IPS-NIHi7 (cell line): ENCODE measurements at regions not wholly inside any gene's neighbourhood (a gene's known extent, or its start where the extent isn't known, plus 50 kb on each side); places are given as distances from the start of the nearest gene placed in this dataset.
"Not testable (repeated sequence)": the region's sequence is repeated elsewhere in the genome, so short reads cannot be mapped to it uniquely, and the experiment has no call there.

Source experiments
- DNase-seq: peaks from one replicate; pipeline ENCODE4 v3.0.0; 2012; ENCODE audit warnings: mixed read lengths; ENCODE audit errors: extremely low spot score

- DNase-seq = no peak
Observed at GRCh38 chr2:63695583-63695982, 106.8 kb downstream of the MDH1 start.

DNA sequence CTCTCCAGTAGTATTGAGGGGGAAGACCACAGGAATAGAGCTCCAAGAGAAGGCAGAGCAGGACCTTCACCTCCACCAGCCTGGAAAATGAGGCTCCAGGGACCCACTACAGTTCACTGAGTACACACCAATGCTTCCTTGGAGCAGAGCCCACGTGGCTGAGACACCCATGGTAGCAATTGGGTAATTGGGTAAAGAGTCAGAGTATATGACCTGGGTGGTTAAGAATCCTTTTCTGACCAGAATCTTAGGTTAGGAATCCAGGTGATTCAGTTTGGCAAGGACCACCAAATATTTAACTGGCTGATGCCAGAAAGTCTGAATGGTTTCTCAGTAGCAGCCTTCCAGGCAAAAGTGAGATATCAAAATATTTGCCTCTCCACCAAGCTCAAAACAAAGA lies 107.7 kb downstream of the MDH1 start:
- no peak for DNase-seq

DNA sequence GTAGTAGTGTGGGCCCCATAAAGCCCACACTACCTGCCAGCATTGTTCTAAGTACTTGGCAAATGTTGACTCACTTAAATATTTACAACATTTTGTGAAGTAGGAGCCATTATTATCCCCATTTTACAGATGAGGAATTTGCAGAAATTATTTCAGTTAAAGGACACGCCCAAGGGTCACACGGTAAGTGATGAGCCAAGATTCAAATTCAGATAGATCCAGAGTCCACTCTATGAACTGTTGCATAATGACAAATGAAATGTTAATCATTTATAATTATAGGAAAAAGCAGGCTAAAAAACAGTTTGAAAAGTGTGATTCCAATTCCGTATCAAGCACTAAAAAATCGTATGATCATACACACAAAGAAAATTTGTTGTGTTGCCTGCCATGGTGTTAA lies 108.4 kb downstream of the MDH1 start:
- no peak for DNase-seq

GRCh38 chr2:63698786-63699548 lies 110.2 kb downstream of the MDH1 start:
- peak; percentile 78 for DNase-seq

GRCh38 chr2:63699549-63699839 lies 110.7 kb downstream of the MDH1 start:
- no peak for DNase-seq

GRCh38 chr2:63700271-63700670 lies 111.5 kb downstream of the MDH1 start:
- no peak for DNase-seq

GRCh38 chr2:63701406-63701805 lies 112.6 kb downstream of the MDH1 start:
- no peak for DNase-seq

DNA sequence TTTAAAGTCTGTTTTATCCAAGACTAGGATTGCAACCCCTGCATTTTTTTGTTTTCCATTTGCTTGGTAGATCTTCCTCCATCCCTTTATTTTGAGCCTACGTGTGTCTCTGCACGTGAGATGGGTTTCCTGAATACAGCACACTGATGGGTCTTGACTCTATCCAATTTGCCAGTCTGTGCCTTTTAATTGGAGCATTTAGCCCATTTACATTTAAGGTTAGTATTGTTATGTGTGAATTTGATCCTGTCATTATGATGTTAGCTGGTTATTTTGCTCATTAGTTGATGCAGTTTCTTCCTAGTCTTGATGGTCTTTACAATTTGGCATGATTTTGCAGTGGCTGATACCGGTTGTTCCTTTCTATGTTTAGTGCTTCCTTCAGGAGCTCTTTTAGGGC lies 117.3 kb downstream of the MDH1 start:
- DNase-seq = not testable (repeated sequence)

DNA sequence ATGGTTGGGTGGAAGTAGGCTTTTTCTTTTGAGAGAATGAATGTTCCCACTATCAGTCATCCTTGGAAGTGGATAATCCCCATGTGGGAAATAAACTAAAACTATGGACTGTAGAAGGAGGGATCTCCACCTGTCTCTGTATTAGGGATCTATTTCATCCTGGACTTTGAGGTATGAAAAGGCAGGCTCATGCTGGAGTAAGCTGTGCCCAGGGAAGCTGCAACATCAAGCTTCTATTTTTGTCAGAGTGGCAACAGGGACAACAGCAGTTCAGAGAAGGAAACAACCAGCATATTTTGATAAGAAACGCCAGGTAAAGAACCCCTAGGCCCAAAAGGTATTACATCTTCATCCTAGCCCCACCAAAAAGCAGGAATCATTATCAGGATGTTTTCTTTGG lies 122.0 kb downstream of the MDH1 start:
- no peak for DNase-seq

DNA sequence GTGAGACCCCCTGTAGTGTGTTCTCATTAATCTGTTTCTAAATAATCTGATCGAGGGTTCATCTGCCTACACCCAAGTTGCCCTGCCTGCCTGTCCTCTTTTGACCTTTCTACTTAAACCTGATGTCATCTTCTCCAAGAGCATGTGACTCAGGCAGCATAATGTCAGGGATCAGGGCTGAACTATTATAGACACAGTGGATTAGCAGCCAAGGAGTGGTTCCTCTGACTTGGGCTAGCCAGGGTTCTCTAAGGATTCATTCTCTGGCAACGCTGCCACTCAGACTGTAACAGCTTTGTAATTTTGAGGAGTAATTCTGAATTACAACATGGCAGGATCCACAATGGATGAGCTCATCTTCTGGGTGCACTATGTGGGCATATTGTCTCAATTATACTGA lies 124.0 kb downstream of the MDH1 start:
- no peak for DNase-seq

DNA sequence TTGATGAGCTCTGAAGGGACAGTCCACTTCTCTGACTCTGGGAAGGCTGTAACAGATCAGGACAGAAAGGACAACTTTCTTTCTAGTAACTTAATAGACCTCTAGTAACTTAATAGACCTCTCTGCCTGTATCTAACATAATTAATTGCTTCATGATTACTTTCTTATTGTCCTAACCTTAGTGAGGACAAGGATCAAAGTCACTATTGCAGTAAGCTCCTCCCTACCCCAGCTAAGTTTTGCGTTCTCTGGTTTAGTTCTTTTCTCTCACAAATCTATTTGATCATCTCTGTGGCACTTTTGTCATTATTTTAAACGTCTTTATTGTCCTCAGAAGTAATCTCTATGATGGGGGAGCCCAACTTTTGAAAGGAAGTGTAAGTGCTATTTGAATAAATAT lies 125.5 kb upstream of the UGP2 start:
- no peak for DNase-seq

DNA sequence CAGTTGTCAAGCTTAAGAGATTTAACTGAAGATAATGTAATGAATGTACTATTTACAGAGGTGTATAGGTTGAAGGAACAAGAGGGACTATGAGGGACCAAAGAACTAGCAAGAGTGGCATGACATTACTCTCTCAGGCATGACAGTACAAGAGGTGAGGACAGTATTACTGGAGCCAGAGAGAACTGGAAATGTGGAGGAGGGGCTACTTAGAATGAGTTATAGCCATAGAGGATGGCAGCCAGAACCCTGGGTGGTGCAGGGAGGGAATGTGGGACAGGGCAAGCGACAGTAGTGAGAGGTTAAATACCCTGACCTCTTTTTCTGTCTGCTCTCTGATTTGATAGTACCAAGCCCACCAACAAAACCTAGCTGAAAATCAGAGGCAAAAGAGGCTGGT lies 122.6 kb upstream of the UGP2 start:
- no peak for DNase-seq

DNA sequence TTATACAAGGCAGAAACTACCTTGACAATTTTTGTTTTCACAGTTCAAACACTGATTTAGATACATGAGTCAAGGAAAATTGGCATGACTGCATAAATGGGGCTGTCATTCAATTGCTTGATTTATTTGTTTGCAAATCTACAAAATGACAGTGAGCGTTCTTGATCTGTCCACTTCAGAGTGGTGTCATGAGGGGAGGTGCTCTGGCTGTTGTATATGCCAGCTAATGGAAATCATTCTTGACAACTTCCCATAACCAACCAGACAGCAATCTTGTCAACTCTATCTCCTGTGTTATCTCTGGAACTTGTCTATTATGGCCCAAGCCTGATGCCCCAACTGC lies 120.6 kb upstream of the UGP2 start:
- no peak for DNase-seq

GRCh38 chr2:63722284-63722683 lies 119.4 kb upstream of the UGP2 start:
- DNase-seq = not testable (repeated sequence)

DNA sequence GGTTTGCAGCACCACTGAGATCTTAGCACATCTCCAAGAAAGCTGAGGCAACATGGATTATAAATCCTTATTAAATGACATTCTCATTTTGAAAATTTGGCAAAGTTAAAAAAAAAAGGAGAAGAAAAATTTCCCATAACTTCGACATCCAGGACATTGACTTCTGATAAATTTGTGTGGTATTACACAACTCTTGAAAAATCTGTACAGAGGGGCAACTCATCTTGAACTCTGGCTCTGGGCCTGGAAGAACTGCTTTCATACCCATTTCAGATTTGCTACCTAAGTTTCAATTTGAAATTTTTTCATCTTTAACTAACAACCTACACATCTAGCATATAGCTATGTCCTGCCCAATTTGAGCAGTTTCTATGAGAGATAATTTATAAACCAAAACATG lies 118.0 kb upstream of the UGP2 start:
- no peak for DNase-seq

GRCh38 chr2:63725212-63725611 lies 116.5 kb upstream of the UGP2 start:
- DNase-seq = not testable (repeated sequence)

DNA sequence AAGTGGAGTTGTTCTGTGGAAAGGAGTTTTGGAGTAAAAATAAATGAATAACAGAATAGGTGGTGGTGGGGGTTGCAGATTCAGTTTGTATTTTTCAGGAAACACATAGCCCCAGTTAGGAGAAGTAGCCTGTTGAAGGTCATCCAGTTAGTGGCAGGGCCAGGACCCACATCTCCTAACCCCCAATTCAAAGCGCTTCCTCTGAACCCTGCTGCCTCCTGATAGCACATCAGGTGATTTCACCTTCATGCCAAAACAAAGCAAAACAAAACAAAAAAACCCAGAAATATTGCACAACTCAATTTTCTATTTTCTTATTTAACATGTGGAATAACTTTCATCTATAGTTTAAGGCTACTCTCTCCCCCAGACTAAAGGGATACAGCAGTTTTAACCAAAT lies 112.3 kb upstream of the UGP2 start:
- no peak for DNase-seq

- no peak for DNase-seq
Observed at GRCh38 chr2:63729831-63730230, 111.9 kb upstream of the UGP2 start.

DNA sequence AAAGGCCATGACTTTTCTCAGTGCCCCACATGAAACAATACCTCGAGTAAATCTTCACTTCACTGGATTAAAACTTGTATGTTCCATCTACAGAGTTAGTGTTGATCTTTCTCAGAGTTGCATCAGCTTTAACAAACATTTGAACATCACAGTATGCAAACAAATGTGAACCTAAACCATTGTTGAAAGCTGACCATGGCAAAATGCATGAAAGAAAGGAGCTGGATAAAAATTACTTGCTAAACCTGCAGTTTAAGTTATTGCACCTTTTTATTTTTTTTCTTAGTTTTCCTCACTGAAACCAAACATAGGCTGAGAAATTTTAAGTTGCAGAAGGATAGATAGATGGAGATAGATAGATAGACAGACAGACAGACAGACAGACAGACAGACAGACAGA lies 107.2 kb upstream of the UGP2 start:
- DNase-seq = no peak

DNA sequence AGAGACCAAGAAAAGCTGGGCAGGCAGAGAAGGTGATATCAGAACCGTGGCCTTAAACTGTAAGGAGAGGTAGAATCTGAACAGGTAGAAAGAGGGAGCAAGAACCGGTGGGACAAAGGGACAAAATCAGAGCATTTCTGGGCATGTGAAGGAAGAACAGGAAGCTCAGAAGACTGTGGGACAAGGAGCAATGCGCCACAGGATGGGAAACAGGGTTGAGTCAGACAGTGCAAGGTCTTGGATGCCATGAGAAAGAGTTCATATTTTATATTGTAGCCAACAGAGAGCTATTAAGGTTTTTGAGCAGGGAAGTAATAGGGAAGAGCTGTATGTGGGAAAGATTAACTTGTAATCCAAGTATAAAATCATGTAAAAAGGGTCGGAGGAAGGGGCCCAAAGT lies 106.4 kb upstream of the UGP2 start:
- no peak for DNase-seq

DNA sequence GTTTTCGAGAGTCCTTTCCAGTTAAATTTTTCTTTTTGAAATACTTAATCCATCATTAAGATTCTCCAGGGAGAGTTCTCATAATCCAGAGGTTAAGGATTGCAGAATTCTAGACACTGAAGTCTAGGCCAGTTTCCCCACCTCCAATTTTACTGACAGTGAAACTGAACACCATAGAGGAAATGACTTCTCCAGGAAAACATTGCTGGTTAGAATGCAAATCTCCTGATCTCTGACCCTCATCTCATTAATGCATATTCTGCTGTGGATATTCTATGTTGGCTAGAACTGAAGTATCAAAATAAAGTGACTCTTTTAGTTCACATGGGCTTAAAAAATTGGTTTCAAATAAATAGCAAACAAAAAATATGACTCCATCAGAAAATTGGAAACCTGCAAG lies 105.8 kb upstream of the UGP2 start:
- no peak for DNase-seq

DNA sequence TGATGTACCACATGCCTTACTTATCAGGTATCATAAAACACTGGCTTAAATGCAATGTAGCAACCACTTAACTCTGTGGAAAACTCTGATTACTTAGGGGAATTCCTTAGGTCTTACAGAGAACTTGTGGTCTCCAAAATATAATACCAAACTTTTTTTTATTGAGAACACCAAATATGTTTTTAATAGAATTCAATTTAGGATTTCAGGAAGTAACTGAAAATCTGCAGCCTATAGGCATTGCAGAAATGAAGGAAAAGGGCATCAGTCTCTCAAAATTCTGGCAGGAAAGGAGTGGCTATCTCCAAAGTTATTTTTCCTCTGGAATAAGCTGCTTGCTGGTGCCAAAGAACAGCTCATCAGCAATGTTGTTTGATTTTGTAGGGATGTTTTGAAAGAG lies 105.3 kb upstream of the UGP2 start:
- no peak for DNase-seq

- no peak for DNase-seq
Observed at GRCh38 chr2:63737081-63737751, 104.5 kb upstream of the UGP2 start.

DNA sequence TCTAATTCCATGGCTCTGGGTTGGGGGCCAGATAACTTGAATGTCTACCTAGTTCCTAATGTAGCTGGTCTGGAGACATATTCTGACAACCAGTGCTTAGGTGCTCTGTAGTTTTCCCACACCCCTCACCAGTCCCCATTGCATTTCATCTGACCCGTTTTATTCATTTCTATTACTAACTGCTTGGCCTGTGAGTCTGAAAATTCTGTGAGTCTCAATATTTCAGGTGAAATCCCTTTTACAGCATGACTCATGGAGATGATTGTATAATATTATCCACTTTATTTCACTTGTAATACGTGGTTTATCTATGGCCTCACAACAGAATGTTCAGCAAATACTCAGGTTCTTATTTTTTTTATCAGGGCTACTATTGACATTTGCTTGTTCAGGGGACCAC lies 103.7 kb upstream of the UGP2 start:
- DNase-seq = no peak
